HG02678 (cell line): ENCODE measurements at regions not wholly inside any gene's neighbourhood (a gene's known extent, or its start where the extent isn't known, plus 50 kb on each side); places are given as distances from the start of the nearest gene placed in this dataset.

Experiments
- ATAC-seq: cut with Tn5 transposase; IDR thresholded peaks from one replicate; pipeline ENCODE4 v1.9.1; 2021; ENCODE audit warnings: mild to moderate bottlenecking, moderate library complexity; ENCODE audit not compliant: unreplicated experiment

DNA sequence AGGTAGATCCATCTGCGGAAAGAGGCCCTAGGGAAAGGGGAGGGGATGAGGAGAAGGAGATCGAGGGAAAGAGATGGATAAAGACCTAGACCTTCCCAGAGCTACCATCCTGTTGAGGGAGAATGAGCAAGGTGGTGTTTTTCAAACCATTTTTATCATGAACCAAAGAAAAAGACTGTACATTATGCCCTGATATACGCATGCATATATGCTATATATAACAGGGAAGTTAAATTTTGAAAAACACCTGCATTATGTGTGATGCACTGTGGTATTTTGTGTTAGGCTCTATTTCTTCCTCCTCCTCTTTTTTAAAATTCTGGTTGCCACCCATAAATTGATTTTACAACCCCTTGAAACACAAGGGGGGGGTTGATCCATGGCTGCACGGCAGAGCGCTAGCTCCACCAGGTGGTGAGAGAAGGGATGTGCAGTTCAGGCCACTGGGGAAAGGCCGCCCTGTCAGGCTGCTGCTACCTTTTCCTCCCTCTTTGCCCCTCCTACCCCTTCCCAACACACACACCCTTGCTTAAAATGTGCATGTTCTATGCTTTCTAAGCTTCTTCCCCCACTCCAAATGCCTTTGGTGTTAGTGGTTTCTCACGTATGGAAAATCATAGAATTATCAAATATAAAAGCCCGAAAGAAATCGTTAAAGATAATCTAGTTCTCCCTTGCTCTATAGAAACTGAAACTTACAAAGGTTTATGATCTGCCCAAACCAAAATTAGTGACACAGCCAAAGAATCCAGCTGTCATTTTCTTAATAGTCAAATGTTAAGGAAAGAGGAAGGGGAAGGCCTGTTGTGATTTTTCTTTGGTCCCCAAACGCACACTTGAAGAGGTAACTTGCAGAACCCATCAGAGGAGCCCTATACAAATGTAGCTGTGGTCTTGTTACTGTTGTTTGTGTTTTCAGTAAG lies 262.0 kb upstream of the UMPS start:
- ATAC-seq: no peak

DNA sequence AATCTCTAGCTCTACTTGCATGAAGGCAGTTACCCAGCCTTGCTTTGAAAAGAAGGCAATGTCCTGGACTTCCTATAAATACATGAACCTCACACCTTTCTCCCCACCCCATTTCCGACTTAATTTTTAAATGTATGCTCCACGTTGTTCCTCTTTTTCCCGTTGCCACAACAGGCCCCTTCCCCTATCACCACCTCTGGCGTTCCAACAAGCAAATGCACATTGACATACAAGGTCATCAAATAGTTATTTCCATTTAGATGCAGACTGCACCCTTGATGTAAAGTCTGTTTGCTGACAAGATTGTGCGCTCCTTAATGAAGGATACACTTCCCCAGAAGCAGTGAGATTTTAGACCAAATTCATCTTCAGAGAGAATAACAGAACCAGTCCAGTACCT lies 260.7 kb upstream of the UMPS start:
- no peak for ATAC-seq

GRCh38 chr3:124478830-124479229 lies 251.4 kb upstream of the UMPS start:
- ATAC-seq: no peak

DNA sequence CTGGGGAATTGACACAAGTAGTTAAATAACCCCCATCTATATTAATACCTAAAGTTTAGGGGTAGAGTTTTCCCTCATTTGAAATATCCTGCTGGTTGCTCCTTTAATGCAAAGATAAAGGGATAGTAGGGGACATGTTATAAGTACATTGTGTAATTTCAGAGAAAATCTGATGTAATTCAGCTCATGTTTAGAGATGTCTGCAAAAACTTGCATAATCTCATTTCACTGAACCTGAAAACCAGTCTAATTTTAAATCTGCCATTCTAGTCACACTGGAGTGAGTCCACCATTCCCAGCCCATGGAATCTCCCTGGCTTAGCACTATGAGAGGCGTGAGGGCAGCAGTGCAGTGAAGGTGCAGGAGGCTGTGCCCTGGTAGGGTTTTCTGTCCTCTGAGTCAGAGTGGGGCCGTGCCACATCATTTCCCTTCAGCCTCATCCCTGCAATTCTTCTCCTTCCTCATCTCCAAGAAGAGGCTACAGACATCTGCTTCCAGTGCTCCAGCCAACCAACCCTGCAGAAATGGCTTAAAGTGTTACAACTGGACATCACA lies 246.3 kb upstream of the UMPS start:
- ATAC-seq: no peak

GRCh38 chr3:124486324-124486723 lies 243.9 kb upstream of the UMPS start:
- no peak for ATAC-seq

DNA sequence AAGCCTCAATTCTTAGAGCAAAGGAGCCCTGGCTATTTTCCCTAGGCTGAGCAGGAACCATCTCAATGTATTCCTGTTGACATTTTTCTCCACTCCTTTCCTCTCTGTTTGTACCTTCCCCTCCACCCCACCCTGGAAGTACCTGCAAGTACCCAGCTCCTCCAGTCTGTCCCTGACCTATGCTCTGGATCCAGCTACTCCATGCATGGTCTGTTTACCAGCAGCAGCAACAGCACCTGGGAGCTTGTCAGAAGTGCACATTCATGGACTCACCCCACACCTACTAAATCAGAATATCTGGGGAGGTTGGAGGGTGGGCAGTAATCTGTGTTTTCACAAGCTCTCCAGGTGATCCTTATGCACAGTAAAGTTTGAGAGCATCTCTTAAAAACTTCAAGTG lies 240.7 kb upstream of the UMPS start:
- ATAC-seq: no peak

DNA sequence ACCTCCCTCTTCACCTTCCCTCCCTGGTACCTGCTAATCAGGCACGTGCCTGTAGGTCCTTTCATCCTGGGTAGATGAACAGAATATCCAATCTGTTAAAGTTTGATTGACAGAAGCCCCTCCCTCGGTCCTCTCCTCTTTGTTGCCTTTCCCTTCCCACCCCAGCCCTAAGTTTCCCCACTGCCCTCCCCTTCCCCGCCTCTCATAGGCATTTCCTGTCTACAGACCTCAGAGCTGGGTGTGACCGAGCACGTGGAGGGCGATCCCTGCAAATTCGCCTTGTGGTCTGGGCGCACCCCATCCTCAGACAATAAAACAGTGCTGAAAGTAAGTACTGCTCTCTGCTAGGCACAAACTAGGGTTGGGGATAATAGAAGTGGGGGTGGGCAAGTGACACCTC lies 239.2 kb upstream of the UMPS start:
- ATAC-seq: no peak

- no peak for ATAC-seq
Measured at GRCh38 chr3:124491875-124492274, 238.4 kb upstream of the UMPS start.

- ATAC-seq: no peak
Measured at GRCh38 chr3:124492824-124493223, 237.4 kb upstream of the UMPS start.

- ATAC-seq: no peak
Measured at GRCh38 chr3:124496061-124496460, 234.2 kb upstream of the UMPS start.

GRCh38 chr3:124497487-124497886 lies 232.8 kb upstream of the UMPS start:
- no peak for ATAC-seq

- ATAC-seq: no peak
Measured at GRCh38 chr3:124498891-124499290, 231.4 kb upstream of the UMPS start.

DNA sequence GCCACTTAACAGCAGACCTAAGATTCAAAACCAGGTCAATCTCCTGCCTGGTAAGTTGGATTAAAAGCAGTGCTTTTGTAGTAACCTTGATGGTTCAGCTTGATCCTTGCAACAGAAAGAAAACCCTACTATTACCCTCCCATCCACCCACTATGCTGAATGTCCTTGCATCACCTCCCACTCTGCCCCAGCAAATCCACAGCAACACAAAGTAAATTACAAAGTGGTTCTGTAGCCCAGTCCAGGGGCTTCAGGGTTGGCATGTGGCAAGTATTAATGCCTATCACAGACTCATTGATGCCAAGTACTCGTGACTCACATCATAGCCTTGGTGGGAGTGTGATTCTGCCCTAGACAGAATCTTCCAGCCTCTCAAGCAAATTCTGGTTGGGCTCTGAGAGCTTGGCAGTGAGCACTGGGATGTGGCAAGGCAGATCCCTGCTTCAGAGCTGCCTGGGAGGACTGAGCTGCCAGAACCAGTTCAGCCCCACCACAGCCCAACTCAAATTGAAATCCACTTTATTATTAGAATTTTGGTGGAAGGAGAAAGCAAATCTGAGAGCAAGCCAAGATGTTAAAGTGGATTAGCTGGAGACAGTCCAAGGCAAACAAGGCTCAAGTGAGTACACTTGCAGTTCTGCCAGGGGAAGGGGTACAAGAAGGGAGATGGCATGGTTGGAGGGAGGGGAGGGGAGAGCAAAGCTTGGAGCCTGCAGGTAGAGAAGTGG lies 225.8 kb upstream of the UMPS start:
- no peak for ATAC-seq

GRCh38 chr3:124509884-124510283 lies 220.4 kb upstream of the UMPS start:
- no peak for ATAC-seq

- ATAC-seq: no peak
Measured at GRCh38 chr3:124510290-124510689, 220.0 kb upstream of the UMPS start.

DNA sequence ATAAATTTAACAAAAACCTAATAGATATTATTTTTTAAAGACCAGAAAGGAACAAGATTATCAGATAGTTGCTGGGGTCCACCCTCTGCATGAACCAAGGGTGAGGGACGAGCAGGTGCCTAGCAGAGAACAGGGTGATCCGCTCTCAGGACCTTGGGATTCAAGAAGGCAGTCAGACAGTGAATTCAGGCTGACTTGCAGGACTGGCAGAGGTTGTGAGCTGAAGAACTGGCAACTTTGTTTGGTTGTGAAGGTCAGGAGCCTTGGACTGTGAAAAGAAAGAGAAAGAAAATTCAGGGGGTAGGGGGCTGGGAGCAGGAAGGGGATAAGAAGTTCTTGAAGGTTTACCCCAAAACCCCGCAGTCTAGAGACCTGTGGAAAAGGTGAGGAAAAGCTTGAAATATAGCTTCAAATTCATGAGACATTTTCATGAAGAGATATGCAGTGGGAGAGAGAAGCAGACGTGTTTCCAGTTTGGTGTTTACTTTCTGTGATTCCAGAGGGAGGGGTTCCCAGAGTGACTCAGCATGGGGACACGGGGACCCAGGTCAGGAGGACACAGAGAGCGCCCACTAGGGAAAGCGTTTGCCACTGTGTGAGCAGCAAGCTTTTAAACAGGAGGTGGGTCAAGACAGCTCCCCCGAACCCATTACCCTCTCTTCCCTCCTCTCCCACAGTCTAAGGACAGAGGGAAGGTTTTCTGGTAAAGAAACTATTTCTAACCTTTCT lies 217.2 kb upstream of the UMPS start:
- ATAC-seq: no peak

GRCh38 chr3:124513610-124513997 lies 216.6 kb upstream of the UMPS start:
- ATAC-seq: no peak

GRCh38 chr3:124514683-124515082 lies 215.6 kb upstream of the UMPS start:
- no peak for ATAC-seq

- no peak for ATAC-seq
Measured at GRCh38 chr3:124516333-124516732, 213.9 kb upstream of the UMPS start.

DNA sequence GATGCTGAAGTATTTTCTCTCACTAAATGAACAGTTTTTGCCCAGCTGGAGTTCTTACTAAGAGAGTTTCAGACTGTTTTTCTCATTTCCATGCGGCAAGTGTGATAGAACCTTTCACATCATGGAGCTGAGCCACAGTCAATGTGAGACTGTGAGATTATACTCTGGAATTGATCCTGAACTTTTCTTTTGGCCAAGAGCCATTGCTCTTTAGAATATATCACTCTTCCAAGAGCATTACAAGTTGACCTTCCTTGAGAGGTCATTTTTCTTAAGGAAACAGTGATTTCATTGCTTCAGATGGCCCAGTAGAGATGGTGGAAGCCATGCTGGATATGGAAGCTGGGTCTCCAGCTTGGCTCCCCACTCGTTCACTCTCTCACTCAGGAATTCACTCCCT lies 212.9 kb upstream of the UMPS start:
- no peak for ATAC-seq

DNA sequence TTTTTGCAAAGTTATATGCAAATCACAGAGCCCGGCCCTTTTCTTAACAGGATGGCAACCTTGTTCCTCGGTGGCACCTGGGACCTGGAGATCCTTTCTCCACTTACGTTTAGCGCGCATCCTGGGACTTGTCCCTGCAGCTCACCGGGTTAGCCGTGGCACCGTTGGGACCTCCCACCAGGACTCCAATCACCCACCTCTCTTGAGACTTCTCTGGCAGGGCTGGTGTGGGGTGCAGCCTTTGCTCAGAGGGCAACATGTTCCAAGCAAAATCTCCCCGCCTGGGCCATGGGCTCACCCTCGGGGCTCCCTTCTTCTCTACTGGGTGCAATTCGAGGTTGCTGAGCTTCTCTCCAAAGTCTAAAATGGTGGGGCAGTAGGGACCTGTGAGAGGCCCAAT lies 211.9 kb upstream of the UMPS start:
- ATAC-seq: no peak
